ENCODE measurements at regions not wholly inside any gene's neighbourhood (a gene's known extent, or its start where the extent isn't known, plus 50 kb on each side); places are given as distances from the start of the nearest gene placed in this dataset.

DNA sequence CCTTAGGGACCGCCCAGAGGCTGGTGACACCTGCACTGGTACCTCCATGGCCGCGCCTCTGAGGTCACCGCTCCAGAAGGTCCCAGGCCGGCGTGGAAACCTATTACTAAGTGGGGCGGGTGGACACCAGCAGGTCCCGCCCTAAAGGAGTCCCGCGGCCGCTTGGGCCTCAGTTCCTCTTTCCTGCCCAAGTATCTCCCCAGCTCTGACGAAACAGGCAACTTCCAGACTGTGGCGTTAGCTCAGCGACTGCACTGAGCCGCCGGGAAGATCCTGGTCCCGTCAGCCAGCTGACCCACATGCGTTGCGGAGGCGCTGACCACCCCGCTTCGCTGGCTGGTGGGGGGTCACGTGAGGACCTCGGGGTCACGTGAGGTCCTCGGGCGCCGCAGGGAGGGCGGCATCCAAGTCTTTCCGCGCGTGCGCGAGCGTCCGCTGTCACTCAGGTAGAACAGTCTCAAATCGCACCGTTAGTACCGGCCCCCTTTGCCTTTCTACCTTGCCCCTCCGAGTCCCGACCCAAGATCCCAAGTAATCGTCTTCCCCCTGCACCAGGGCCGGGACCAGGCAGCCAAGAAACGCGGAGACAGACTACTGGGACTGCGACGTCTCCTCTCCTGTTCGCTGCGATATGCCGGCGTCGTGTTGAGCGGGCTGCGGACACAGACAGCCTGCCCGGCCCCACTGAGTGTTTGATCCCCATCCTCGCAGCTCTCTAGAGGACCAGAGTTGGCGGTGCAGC is 53.7 kb upstream of the KDM4C start:
- DNase-seq (ENCODE audit: low spot score): peak; percentile 92

DNA sequence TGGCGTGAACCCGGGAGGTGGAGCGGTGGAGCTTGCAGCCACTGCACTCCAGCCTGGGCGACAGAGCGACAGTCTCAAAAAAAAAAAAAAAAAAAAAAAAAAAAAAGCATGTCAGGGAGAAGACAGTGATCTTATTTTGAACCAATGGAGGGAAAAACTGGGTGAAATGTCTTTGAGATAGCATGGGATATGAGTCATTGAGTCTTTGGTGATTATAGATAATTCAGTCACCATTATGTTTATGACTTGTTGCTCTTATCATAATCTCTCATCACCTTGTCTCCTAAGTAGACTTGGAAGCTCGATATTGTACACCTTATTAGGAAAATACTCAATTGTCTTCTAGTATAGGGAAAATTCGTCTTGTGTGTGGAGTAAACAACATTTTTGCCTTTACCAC is 55.1 kb upstream of the KDM4C start:
- DNase-seq (ENCODE audit: low spot score): no peak

DNA sequence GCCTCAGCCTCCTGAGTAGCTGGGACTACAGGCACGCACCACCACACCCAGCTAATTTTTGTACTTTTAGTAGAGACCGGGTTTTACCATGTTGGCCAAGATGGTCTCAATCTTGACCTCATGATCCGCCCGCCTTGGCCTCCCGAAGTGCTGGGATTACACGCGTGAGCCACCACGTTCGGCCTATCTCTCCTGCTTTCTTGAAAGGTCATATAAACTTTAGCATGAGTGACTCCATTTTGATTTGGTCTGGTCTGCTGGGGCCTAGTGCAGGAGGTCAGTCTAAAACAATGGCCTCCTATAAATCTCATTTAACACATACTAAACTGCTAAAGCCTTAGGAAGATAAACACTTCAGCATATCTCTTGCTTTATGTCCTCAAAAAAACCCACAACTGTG is 50.6 kb upstream of the GLDC start:
- no peak for DNase-seq (ENCODE audit: low spot score)

DNA sequence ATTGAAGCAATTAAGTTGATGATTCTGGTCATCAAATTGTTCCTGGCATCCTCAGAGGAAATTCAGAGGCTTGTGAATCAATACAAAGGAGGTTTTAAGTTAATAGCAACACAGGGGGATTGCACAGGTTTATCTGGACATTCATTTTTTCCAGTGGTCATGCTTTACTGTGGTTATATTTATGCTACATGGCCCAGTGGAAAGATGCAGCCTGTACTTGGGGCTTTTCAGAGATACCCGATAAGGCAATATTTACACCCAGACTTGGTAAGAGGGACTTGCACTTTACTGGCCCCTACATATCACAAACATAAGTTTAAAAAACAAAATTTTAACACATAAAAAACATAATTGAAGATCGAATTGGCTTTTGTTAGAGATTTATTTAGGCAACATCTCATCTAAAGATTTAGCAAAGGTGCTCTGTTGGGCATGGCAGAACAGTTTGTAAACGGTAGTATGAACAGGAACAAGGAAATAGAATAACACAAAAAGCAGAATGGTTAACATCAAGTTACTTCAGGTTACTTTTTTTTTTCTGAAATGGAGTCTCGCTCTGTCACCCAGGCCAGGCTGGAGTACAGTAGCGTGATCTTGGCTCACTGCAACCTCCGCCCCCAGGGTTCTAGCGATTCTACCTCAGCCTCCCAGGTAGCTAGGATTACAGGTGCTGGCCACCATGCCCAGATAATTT is 49.7 kb upstream of the GLDC start:
- no peak for DNase-seq (ENCODE audit: low spot score)
